Jurkat, Clone E6-1 (cell line): ENCODE measurements at regions not wholly inside any gene's neighbourhood (a gene's known extent, or its start where the extent isn't known, plus 50 kb on each side); places are given as distances from the start of the nearest gene placed in this dataset.
"Not testable (repeated sequence)": the region's sequence is repeated elsewhere in the genome, so short reads cannot be mapped to it uniquely, and the experiment has no call there.

Experiments
- DNase-seq: peaks from one replicate; pipeline ENCODE4 v3.0.0-alpha.2; 2011; ENCODE audit warnings: low read depth, low spot score
- H3K4me3 ChIP-seq: 2 replicates; pipeline ENCODE4 v1.5.1; 2011; ENCODE audit warnings: mild to moderate bottlenecking, low read length, control low read depth, moderate library complexity

DNA sequence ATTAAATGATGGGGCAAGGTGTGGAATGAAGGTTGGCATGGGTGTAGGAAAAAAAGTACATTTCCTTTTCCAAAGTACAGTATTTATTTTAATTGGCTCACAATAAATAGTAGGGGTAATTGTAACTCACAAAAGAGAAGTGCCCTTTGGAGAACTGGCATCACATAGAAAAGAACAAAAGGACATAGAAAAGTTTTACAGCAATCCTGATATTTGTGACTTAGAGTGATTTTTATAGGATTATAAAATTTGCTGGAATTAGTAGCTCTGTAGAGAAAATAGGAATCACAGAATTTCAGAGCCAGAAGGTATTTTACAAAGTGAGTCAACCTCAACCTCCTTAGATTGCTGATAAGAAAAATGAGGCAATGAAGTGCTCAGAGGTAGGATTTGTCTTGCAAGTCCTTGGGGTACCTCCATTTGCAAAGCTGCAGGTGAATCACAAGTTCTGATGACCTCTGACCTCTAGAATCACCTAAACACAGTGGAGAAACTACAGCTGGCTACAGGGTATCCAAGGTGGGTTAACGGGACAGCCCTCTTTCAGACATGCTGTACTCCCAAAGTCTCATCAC lies 133.6 kb downstream of the SOCS6 start:
- DNase-seq: no peak
- no peak overlapping the region for H3K4me3 ChIP-seq

DNA sequence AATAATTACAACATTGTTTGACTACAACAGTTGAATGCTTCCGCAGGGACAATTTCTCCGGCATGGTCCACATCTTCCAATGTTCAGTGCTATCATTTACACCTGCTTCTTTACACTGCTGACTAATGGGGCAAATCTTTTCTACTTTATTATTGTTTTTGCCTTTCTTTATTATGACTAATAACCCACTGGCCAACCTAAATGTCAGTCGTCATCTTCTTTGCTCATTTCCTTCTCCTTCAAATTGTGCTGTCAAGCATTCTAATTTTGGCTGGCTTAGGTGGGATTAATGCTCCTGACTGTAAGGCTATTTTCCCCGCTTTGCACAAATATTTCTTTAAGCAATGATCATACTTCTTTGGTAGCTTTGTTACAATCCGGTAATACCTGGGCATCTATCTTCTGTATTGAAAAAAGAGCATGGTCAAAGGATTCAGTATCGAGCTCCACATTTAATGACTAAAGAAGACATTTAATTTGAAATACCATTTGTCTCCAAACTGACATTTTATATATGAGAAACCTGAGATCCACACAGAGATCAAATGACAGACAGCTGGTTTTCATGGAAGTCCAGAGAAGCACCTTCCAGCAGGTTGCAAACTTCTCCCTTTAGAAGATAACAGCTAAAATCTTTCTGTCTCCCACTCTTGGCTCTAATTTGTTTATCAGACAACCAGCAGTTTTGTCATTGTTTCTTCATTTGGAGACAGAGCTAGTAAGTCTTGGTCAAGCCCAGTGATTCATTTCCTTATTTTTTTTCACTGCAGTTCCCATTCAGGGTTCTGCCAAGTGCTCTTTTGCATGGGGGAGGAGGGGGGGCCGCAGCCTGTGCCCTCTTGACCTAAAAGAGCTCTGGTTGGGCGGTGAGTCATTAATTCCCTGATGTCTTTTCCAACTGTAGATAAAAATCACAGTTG lies 132.9 kb downstream of the SOCS6 start:
- no peak overlapping the region for H3K4me3 ChIP-seq
- no peak for DNase-seq

- no peak for DNase-seq
Observed at GRCh38 chr18:70420146-70420898, 131.5 kb downstream of the SOCS6 start.

GRCh38 chr18:70419526-70419925 lies 130.7 kb downstream of the SOCS6 start:
- no peak overlapping the region for H3K4me3 ChIP-seq
- no peak for DNase-seq

More at GRCh38 chr18:70420146-70420898, 131.5 kb downstream of the SOCS6 start:
- no peak overlapping the region for H3K4me3 ChIP-seq

GRCh38 chr18:70418546-70419311 lies 129.9 kb downstream of the SOCS6 start:
- H3K4me3 ChIP-seq: no peak overlapping the region
- DNase-seq: no peak

DNA sequence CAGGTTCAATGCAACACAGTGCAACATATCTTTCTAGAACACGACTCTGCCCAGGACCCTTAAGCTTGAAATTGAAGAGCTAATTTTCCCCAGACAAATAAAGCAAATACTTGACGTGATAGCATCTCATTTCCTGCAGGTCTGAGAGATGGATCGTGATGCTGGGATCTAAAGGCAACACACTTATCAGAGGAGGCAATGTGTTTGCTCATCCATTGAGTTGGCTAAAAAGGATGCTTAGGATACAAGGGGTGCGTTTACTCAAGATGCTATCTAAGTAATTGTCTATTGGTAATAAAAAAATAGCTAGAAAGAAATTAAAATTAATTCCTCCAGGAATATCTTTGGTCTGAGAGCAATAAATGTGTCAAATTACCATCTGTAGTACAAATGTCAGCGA lies 129.0 kb downstream of the SOCS6 start:
- DNase-seq: no peak
- H3K4me3 ChIP-seq: no peak overlapping the region

GRCh38 chr18:70416496-70416895 lies 127.7 kb downstream of the SOCS6 start:
- H3K4me3 ChIP-seq: no peak overlapping the region
- DNase-seq: no peak

DNA sequence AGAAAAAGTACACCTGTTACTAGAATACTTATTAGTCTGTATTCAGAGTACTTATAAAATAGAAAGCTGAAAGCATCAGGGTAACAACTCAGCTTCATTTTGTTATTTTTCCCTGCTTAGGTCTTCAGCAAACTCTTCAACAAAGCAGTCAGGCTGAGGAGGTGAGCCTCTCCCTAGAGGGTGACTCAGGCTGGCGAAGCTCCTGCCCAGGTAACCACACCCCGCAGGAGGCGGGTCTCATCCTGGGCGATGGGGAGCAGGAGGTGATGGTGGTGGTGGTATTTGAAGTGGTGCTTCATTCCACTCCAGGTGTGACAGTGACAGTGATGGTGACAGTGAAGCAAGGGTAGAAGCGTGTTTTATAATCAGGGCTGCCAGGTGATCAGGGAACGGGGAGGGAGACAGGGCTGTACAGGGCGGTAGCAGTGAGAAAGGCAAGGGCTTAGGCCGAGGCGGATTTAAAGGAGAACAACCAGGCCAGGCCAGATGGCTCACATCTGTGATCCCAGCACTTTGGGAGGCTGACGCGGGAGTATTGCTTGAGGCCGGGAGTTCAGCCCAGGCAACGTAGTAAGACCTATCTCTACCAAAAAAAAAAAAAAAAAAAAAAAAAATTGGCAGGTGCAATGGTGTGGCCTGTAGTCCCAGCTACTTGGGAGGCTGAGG lies 127.1 kb downstream of the SOCS6 start:
- DNase-seq: no peak
- H3K4me3 ChIP-seq: no peak overlapping the region

DNA sequence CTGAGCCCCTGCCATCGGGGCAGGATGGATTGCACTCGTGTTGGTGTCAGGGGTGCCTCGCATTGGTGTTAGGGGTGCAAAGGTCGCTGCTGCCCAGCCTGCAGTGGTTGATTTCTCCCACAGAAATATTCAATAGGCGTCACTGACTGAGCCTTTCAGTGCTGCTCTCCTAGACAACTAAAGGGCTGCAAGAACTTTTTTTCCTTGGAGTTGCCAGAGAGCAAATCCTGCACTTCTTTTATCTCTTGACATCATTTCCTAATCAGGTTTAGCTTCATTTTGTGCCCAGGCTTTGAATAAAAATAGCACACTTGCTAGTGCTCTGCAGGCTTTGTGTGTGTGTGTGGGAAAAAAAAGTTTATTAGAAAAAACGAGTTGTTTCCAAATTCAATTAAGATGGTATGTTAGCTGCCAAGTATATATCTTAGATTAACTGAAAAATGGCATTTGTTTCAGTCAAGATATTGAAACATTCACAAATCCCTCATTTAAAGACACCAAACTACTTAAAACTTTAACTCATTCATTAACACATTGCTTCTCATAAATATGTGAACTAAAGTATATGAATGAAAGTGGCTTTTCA lies 125.6 kb downstream of the SOCS6 start:
- no peak overlapping the region for H3K4me3 ChIP-seq
- DNase-seq: no peak

DNA sequence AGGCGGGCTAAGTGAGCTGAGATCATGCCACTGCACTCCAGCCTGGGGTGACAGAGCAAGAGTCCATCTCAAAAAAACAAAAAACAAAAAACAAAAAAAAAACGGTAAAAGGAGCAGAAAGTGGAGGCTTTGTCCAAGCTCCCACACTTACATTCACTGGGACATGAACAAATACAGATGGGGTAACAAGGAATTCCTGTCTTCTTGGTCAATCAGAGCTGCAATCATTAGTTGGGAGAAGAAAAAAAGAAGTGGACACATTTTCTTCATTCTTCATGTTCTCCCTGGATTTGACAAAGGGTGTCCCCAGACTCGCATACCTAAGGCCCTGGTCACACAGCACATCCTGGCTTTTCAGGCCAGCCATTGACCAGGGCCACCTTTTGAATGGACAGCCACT lies 124.6 kb downstream of the SOCS6 start:
- no peak overlapping the region for H3K4me3 ChIP-seq
- no peak for DNase-seq

DNA sequence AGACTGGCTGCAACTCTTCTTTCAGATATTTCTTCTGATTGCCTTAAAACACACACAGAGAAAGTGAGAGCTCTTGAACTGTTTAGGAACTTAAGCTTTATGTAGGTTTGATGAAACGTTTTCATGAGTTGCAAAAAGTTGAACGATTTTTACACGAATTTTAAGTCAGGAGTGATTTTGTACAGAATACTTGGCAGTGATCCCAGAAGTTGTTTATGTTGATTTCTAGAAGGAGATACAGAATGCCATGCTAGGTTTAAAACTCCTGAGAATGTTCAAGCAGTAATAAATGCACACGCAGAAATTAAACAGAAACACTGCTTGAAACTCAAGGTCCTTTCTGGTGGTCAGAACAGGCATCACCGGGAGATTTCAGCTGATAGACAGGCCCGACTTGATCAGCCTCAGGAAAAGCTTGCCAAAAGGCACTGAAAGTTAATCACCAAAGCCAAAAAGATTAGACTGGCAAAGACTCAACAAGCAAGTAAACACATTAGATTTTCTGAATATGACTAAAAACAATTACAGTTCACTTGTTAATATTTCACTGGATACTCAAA lies 123.1 kb downstream of the SOCS6 start:
- DNase-seq: no peak
- H3K4me3 ChIP-seq: no peak overlapping the region

GRCh38 chr18:70411307-70411706 lies 122.5 kb downstream of the SOCS6 start:
- H3K4me3 ChIP-seq: no peak overlapping the region
- peak; percentile 35 for DNase-seq

- no peak for DNase-seq
- no peak overlapping the region for H3K4me3 ChIP-seq
Observed at GRCh38 chr18:70405052-70405451, 116.2 kb downstream of the SOCS6 start.

GRCh38 chr18:70400476-70400875 lies 111.6 kb downstream of the SOCS6 start:
- no peak for DNase-seq
- no peak overlapping the region for H3K4me3 ChIP-seq

DNA sequence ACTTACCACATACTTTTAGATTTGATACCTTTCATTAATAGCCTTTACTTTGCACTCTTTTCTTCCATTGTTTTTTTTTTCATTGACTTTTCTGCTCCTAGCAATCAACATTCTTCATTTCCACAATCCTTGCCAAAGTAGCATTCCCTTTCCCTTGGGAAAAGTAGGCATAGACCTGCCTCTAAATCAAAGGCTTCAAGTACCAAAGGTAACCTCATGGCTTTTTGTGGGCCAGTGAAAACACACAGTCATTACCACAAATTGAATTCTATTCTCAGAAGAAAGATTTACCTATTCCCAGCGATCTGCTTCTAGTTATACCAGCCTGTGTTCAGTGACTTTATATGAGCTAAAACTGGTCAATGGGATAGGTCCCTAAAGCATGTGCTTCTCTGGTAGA lies 109.2 kb downstream of the SOCS6 start:
- no peak for DNase-seq
- no peak overlapping the region for H3K4me3 ChIP-seq

DNA sequence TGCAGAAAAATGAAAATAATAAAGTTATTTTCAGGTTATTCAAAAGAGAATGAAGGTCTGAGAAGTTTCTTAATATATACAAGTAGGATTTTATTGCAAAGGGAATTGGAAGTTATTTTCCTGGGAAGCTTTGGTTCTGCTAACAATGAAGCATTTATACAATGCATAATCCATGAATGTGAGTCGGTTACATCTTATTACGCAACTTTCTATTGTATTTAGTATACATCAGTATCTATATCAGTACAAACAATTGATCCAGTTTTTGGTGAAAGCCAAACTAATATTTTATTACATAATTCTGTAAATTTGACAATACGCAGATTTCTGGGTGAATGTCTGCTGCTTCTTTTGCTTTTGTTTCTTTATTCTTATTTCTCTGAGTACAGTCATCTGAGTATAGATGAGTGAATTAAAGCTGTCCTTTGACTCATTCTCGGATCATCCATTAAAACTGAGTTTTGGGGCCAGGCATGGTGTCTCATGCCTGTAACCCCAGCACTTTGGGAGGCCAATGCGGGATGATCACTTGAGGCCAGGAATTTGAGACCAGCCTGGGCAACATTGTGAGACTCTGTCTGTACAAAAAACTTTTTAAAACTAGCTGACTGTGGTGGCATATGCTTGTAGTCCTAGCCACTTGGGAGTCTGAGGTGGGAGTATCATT lies 108.5 kb downstream of the SOCS6 start:
- no peak for DNase-seq
- no peak overlapping the region for H3K4me3 ChIP-seq

- H3K4me3 ChIP-seq, DNase-seq: not testable (repeated sequence)
Observed at GRCh38 chr18:70395771-70396170, 106.9 kb downstream of the SOCS6 start.

- no peak for DNase-seq
- no peak overlapping the region for H3K4me3 ChIP-seq
Observed at GRCh38 chr18:70394672-70395071, 105.8 kb downstream of the SOCS6 start.
